H1 (cell line): ENCODE measurements at regions not wholly inside any gene's neighbourhood (a gene's known extent, or its start where the extent isn't known, plus 50 kb on each side); places are given as distances from the start of the nearest gene placed in this dataset.

ENCODE experiments used
- CBX5 ChIP-seq: fragments of 300-800, 300-1000 bp; sonication (generic); IDR thresholded peaks from 2 replicates; pipeline ENCODE4 v1.7.1; 2016; ENCODE audit warnings: antibody characterized with exemption, low read length, low read depth
- CBX8 ChIP-seq: fragments of 300-800, 300-1000 bp; sonication (generic); IDR thresholded peaks from 2 replicates; pipeline ENCODE4 v1.7.1; 2016; ENCODE audit warnings: low read depth, low read length, borderline replicate concordance
- EP300 ChIP-seq, 2 experiments: IDR thresholded peaks; 1 replicate in 1 of 2; 2 replicates in 1 of 2; pipeline ENCODE4 v1.6.1; 2011 to 2012; ENCODE audit warnings: low read depth in 2 of 2, low read length in 2 of 2, mild to moderate bottlenecking in 2 of 2, borderline replicate concordance in 1 of 2, inconsistent platforms in 1 of 2, moderate library complexity in 1 of 2
- EZH2 ChIP-seq: fragments of 200-600 bp; sonication (generic); IDR thresholded peaks from 2 replicates; pipeline ENCODE4 v1.7.1; 2012; ENCODE audit warnings: low read depth, mild to moderate bottlenecking, moderate library complexity, low read length, inconsistent platforms; ENCODE audit not compliant: severe bottlenecking
- KDM1A ChIP-seq: fragments of 200-600, 300-600 bp; sonication (generic); IDR thresholded peaks from 2 replicates; pipeline ENCODE4 v1.7.1; 2016; ENCODE audit warnings: mild to moderate bottlenecking, low read length, borderline replicate concordance
- RBBP5 ChIP-seq: IDR thresholded peaks from 2 replicates; pipeline ENCODE4 v1.7.1; 2012; ENCODE audit warnings: low read depth, mild to moderate bottlenecking, inconsistent platforms, low read length, moderate library complexity, borderline replicate concordance
- SIN3A ChIP-seq, 2 experiments: IDR thresholded peaks in 1 of 2; conservative IDR thresholded peaks in 1 of 2; 2 replicates each; pipeline ENCODE4 v1.6.1; 2011 to 2012; ENCODE audit warnings: low read length in 2 of 2, improper control_type of control experiment in 1 of 2, low read depth in 1 of 2, mild to moderate bottlenecking in 1 of 2
- SIX5 ChIP-seq: IDR thresholded peaks from 2 replicates; pipeline ENCODE4 v1.6.1; 2011; ENCODE audit warnings: mild to moderate bottlenecking, low read depth, low read length
- SRF ChIP-seq: IDR thresholded peaks from 2 replicates; pipeline ENCODE4 v1.6.1; 2011; ENCODE audit warnings: mild to moderate bottlenecking, low read depth, low read length, moderate library complexity
- SUZ12 ChIP-seq: fragments of 200-600 bp; sonication (generic); IDR thresholded peaks from 2 replicates; pipeline ENCODE4 v1.6.1; 2012; ENCODE audit warnings: mild to moderate bottlenecking, inconsistent platforms, low read length, moderate library complexity, mixed read lengths
- TAF1 ChIP-seq: IDR thresholded peaks from 2 replicates; pipeline ENCODE4 v1.6.1; 2011; ENCODE audit warnings: mild to moderate bottlenecking, low read depth, low read length
- TBP ChIP-seq: IDR thresholded peaks from 2 replicates; pipeline ENCODE4 v1.6.1; 2011; ENCODE audit warnings: low read depth, low read length, improper control_type of control experiment
- TCF12 ChIP-seq: IDR thresholded peaks from 2 replicates; pipeline ENCODE4 v1.6.1; 2011; ENCODE audit warnings: low read depth, mild to moderate bottlenecking, low read length
- TF ChIP-seq, protein P1 (sequence below), 3 experiments: IDR thresholded peaks; 1 replicate in 2 of 3; 2 replicates in 1 of 3; pipeline versions ENCODE4 v1.5.1 to v1.6.1; 2011; ENCODE audit warnings: low read length in 3 of 3, mild to moderate bottlenecking in 3 of 3, inconsistent platforms in 2 of 3, low read depth in 1 of 3, moderate library complexity in 1 of 3; ENCODE audit not compliant: insufficient read depth in 1 of 3; ENCODE audit errors: control extremely low read depth in 1 of 3

DNA sequence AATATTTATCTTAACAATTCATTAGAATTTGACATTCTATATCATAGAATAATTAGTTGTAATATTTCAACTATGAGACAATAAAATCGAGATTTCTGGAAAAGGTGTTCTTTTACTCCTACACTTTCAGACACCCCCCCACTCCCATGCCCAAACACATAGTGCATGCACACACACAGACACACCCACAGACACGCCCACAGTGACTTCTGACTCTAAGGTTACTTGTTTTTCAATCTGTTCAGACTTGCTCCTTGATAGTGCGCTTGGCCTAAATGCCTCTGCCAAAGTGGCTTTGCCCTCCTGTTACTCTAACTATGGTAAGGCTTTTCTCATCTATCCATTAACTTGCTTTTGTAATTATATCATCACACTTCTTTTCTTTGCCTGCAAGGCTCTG lies 144.0 kb upstream of the PPP1R3A start:
- TF ChIP-seq, protein P1, sequence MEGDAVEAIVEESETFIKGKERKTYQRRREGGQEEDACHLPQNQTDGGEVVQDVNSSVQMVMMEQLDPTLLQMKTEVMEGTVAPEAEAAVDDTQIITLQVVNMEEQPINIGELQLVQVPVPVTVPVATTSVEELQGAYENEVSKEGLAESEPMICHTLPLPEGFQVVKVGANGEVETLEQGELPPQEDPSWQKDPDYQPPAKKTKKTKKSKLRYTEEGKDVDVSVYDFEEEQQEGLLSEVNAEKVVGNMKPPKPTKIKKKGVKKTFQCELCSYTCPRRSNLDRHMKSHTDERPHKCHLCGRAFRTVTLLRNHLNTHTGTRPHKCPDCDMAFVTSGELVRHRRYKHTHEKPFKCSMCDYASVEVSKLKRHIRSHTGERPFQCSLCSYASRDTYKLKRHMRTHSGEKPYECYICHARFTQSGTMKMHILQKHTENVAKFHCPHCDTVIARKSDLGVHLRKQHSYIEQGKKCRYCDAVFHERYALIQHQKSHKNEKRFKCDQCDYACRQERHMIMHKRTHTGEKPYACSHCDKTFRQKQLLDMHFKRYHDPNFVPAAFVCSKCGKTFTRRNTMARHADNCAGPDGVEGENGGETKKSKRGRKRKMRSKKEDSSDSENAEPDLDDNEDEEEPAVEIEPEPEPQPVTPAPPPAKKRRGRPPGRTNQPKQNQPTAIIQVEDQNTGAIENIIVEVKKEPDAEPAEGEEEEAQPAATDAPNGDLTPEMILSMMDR (IDR thresholded peaks at IDR 0.05; ENCODE audit: control extremely low read depth in 1 of 3, insufficient read depth in 1 of 3, low read depth in 1 of 3, low read length in 3 of 3): no peak
- TF ChIP-seq TCF12 (no peak), TAF1 (no peak), EZH2 (no peak), RBBP5 (no peak), SIN3A (conservative IDR thresholded peaks at IDR 0.05 in 1 of 2, IDR thresholded peaks at IDR 0.05 in 1 of 2; ENCODE audit: low read depth in 1 of 2, low read length in 2 of 2) (no peak), TBP (no peak), SIX5 (no peak), CBX5 (no peak), EP300 (IDR thresholded peaks at IDR 0.05; ENCODE audit: borderline replicate concordance in 1 of 2, low read depth in 2 of 2, low read length in 2 of 2) (no peak), CBX8 (no peak), KDM1A (no peak), SRF (no peak), SUZ12 (no peak)
